K562 (cell line): ENCODE measurements at regions not wholly inside any gene's neighbourhood (a gene's known extent, or its start where the extent isn't known, plus 50 kb on each side); places are given as distances from the start of the nearest gene placed in this dataset.
A peak's percentile ranks its signal among the peaks of the same experiment; 100 is the strongest.

ENCODE experiments used
- CC2D1A ChIP-seq: fragments of 450-650 bp; IDR thresholded peaks from 2 replicates; pipeline ENCODE4 v1.6.1; 2017; ENCODE audit warnings: mild to moderate bottlenecking
- DACH1 ChIP-seq: fragments of 450-650 bp; IDR thresholded peaks from 2 replicates; pipeline ENCODE4 v1.6.1; 2018; ENCODE audit not compliant: partially characterized antibody
- EHMT2 ChIP-seq: fragments of 450-650 bp; IDR thresholded peaks from 2 replicates; pipeline ENCODE4 v1.6.1; 2018; ENCODE audit warnings: antibody characterized with exemption
- EWSR1 ChIP-seq: fragments of 450-650 bp; IDR thresholded peaks from 2 replicates; pipeline ENCODE4 v1.6.1; 2018; ENCODE audit warnings: borderline replicate concordance, mild to moderate bottlenecking, low read depth, moderate library complexity; ENCODE audit not compliant: partially characterized antibody
- GTF2A2 ChIP-seq: IDR thresholded peaks from 2 replicates; pipeline ENCODE4 v1.6.1; 2016; ENCODE audit warnings: mild to moderate bottlenecking, missing genetic modification characterization, missing compliant biosample characterization
- HIVEP1 ChIP-seq: fragments of 250-450 bp; sonication (Bioruptor Pico); IDR thresholded peaks from 2 replicates; pipeline ENCODE4 v1.4.0; 2020; ENCODE audit warnings: mild to moderate bottlenecking
- KDM2B ChIP-seq: fragments of 250-450 bp; sonication (Bioruptor Pico); IDR thresholded peaks from 2 replicates; pipeline ENCODE4 v1.8.0; 2021; ENCODE audit warnings: mild to moderate bottlenecking, moderate library complexity
- KDM5B ChIP-seq: fragments of 200-600 bp; sonication (generic); IDR thresholded peaks from 2 replicates; pipeline ENCODE4 v1.6.1; 2012; ENCODE audit warnings: low read depth, mild to moderate bottlenecking, moderate library complexity, low read length, control low read depth, inconsistent platforms; ENCODE audit not compliant: insufficient replicate concordance
- KLF6 ChIP-seq: fragments of 250-450 bp; sonication (Bioruptor Pico); IDR thresholded peaks from 2 replicates; pipeline ENCODE4 v1.4.0; 2020; ENCODE audit warnings: mild to moderate bottlenecking, moderate library complexity, borderline replicate concordance
- NR2C1 ChIP-seq, 2 experiments: fragments of 450-650 bp; IDR thresholded peaks; 2 replicates each; pipeline ENCODE4 v1.6.1; 2017; ENCODE audit warnings: mild to moderate bottlenecking in 2 of 2, antibody characterized with exemption in 1 of 2, inconsistent platforms in 1 of 2, missing compliant biosample characterization in 1 of 2, missing genetic modification characterization in 1 of 2
- PML ChIP-seq: IDR thresholded peaks from 2 replicates; pipeline ENCODE4 v1.6.1; 2012; ENCODE audit warnings: low read length, inconsistent platforms
- RAD21 ChIP-seq, 2 experiments: fragments of 250-450 bp in 1 of 2; fragments of 450-650 bp in 1 of 2; sonication (Bioruptor Pico) in 1 of 2; formaldehyde crosslinking in 1 of 2; IDR thresholded peaks in 1 of 2; conservative IDR thresholded peaks in 1 of 2; 2 replicates each; pipeline versions ENCODE4 v1.4.0 to v1.8.0; 2020 to 2022; ENCODE audit warnings: mild to moderate bottlenecking in 2 of 2, moderate library complexity in 1 of 2
- SOX6 ChIP-seq: fragments of 450-650 bp; IDR thresholded peaks from 2 replicates; pipeline ENCODE4 v1.6.1; 2014; ENCODE audit warnings: mild to moderate bottlenecking
- TAF1 ChIP-seq: IDR thresholded peaks from 2 replicates; pipeline ENCODE4 v1.6.1; 2011; ENCODE audit warnings: mild to moderate bottlenecking, low read length, moderate library complexity; ENCODE audit not compliant: insufficient read depth, control insufficient read depth, severe bottlenecking; ENCODE audit errors: extremely low read depth
- TFAM ChIP-seq: fragments of 250-450 bp; sonication (Bioruptor Pico); conservative IDR thresholded peaks from 2 replicates; pipeline ENCODE4 v1.5.0; 2021; ENCODE audit warnings: mild to moderate bottlenecking, moderate library complexity
- ZBTB8A ChIP-seq: fragments of 450-650 bp; IDR thresholded peaks from 2 replicates; pipeline ENCODE4 v1.6.1; 2018; ENCODE audit warnings: mild to moderate bottlenecking, moderate library complexity; ENCODE audit not compliant: partially characterized antibody
- ZNF512 ChIP-seq: IDR thresholded peaks from 2 replicates; pipeline ENCODE4 v1.6.1; 2016; ENCODE audit warnings: missing genetic modification characterization, missing compliant biosample characterization
- ZNF518B ChIP-seq: fragments of 250-450 bp; sonication (Bioruptor Pico); IDR thresholded peaks from 2 replicates; pipeline ENCODE4 v1.5.0; 2021; ENCODE audit warnings: mild to moderate bottlenecking, moderate library complexity
- ZNF655 ChIP-seq: fragments of 250-450 bp; sonication (Bioruptor Pico); IDR thresholded peaks from 2 replicates; pipeline ENCODE4 v1.5.0; 2021
- ZNF778 ChIP-seq: fragments of 450-650 bp; formaldehyde crosslinking; IDR thresholded peaks from 2 replicates; pipeline ENCODE4 v1.4.0; 2020; ENCODE audit warnings: mild to moderate bottlenecking, moderate library complexity
- TF ChIP-seq, protein P1 (sequence below): IDR thresholded peaks from 2 replicates; pipeline ENCODE4 v1.6.1; 2012; ENCODE audit warnings: low read depth, low read length, improper control_type of control experiment, borderline replicate concordance

DNA sequence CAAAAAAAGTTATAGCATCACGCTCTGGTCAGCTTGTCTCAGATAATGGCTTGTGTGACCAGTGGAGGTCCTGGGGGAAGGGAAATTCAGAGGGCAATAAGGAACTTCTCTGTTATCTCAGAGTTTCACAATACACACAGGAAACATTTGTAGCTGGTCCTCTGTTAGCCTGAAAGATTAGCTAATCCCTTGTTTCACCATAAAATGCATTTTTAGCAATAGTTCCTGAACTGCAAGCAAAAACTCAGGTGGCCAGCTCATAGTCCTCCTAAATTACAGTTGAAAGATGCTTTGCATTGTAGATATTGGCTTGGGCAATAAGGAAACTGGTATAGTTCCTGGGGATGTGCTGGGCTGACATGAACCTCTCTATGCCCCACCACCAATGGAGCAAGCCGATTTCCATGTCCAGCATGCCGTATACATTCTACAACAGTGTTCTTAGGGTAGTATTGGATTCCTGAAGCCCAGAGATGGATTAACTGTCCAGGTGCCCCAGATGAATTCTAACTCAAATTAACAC is 141.5 kb upstream of the TBL1XR1 start (continued):
- TF ChIP-seq ZNF512 (no peak), ZNF778 (CRISPR knock-in tag) (no peak), DACH1 (peak; percentile 70), TAF1 (peak; percentile 25), EWSR1 (no peak), SOX6 (peak; percentile 95), EHMT2 (0 out of 2 replicates have a peak, but pooled peaks have one; percentile 3), KDM2B (no peak), PML (peak; percentile 56), ZNF518B (CRISPR knock-in tag) (no peak), CC2D1A (peak; percentile 17; the same call in 1 of the 2 replicates), GTF2A2 (tag) (no peak), NR2C1 (IDR thresholded peaks at IDR 0.05) (no peak), NR2C1 (tag; IDR thresholded peaks at IDR 0.05) (no peak; the same call in 1 of the 2 replicates), ZBTB8A (no peak), ZNF655 (CRISPR knock-in tag) (no peak), RAD21 (CRISPR knock-in tag; conservative IDR thresholded peaks at IDR 0.05 in 1 of 2, IDR thresholded peaks at IDR 0.05 in 1 of 2) (peak in 1 of 2 experiments; percentile 39; a peak in 3 of 4 replicates), TFAM (CRISPR knock-in tag) (no peak), KLF6 (CRISPR knock-in tag) (no peak), HIVEP1 (CRISPR knock-in tag) (no peak), KDM5B (no peak)
- TF ChIP-seq, protein P1, sequence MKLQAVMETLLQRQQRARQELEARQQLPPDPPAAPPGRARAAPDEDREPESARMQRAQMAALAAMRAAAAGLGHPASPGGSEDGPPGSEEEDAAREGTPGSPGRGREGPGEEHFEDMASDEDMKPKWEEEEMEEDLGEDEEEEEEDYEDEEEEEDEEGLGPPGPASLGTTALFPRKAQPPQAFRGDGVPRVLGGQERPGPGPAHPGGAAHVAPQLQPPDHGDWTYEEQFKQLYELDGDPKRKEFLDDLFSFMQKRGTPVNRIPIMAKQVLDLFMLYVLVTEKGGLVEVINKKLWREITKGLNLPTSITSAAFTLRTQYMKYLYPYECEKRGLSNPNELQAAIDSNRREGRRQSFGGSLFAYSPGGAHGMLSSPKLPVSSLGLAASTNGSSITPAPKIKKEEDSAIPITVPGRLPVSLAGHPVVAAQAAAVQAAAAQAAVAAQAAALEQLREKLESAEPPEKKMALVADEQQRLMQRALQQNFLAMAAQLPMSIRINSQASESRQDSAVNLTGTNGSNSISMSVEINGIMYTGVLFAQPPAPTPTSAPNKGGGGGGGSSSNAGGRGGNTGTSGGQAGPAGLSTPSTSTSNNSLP: peak; percentile 70; the same call in 1 of the 2 replicates
